GM06990 (cell line): ENCODE measurements at regions not wholly inside any gene's neighbourhood (a gene's known extent, or its start where the extent isn't known, plus 50 kb on each side); places are given as distances from the start of the nearest gene placed in this dataset.

Experiments
- DNase-seq: peaks from one replicate; pipeline ENCODE4 v3.0.0-alpha.2; 2011; ENCODE audit not compliant: insufficient read length; ENCODE audit errors: extremely low read depth
- H3K27me3 ChIP-seq: replicated peaks from 2 replicates; pipeline ENCODE4 v1.6.0; 2011; ENCODE audit warnings: low read length; ENCODE audit not compliant: control insufficient read depth, insufficient read depth
- H3K36me3 ChIP-seq: 2 replicates; pipeline ENCODE4 v1.5.1; 2011; ENCODE audit warnings: low read length; ENCODE audit not compliant: control insufficient read depth, insufficient read depth
- H3K4me3 ChIP-seq: replicated peaks from 2 replicates; pipeline ENCODE4 v1.5.1; 2011; ENCODE audit warnings: low read depth, mild to moderate bottlenecking, control low read depth, low read length
- CTCF ChIP-seq: IDR thresholded peaks from 2 replicates; pipeline ENCODE4 v1.5.1; 2011; ENCODE audit warnings: low read length, control low read depth, mild to moderate bottlenecking, inconsistent platforms; ENCODE audit not compliant: insufficient read depth, poor library complexity, severe bottlenecking

- Histone ChIP-seq H3K36me3 (no peaks in the 10 kb centered on the region), H3K4me3 (no peak overlapping the region), H3K27me3 (no peaks in the 10 kb centered on the region; the same call in none of the 2 replicates)
- DNase-seq, result no peak
- TF ChIP-seq CTCF, result no peak
Measured at GRCh38 chr13:99911965-99912566, 59.5 kb downstream of the ZIC5 start.

- Histone ChIP-seq H3K36me3 (no peaks in the 10 kb centered on the region), H3K4me3 (no peak overlapping the region), H3K27me3 (no peaks in the 10 kb centered on the region; the same call in none of the 2 replicates)
- DNase-seq, result no peak
- no peak for TF ChIP-seq CTCF
Measured at GRCh38 chr13:99911069-99911964, 60.2 kb downstream of the ZIC5 start.

GRCh38 chr13:99909836-99910619 lies 61.5 kb downstream of the ZIC5 start:
- no peaks in the 10 kb centered on the region; the same call in none of the 2 replicates for H3K27me3 ChIP-seq
- H3K36me3 ChIP-seq, result no peaks in the 10 kb centered on the region
- TF ChIP-seq CTCF, result no peak
- H3K4me3 ChIP-seq, result no peak overlapping the region
- no peak for DNase-seq

- H3K36me3 ChIP-seq, result no peaks in the 10 kb centered on the region
- H3K27me3 ChIP-seq, result no peaks in the 10 kb centered on the region; the same call in none of the 2 replicates
- no peak for TF ChIP-seq CTCF
- no peak overlapping the region for H3K4me3 ChIP-seq
- DNase-seq, result no peak
Measured at GRCh38 chr13:99909097-99909835, 62.3 kb downstream of the ZIC5 start.

GRCh38 chr13:99908140-99908803 lies 63.3 kb downstream of the ZIC5 start:
- DNase-seq, result no peak
- no peak overlapping the region for H3K4me3 ChIP-seq
- H3K36me3 ChIP-seq, result no peaks in the 10 kb centered on the region
- TF ChIP-seq CTCF, result no peak
- H3K27me3 ChIP-seq, result no peaks in the 10 kb centered on the region; the same call in none of the 2 replicates
